Chondrocyte (in vitro differentiated cells): ENCODE measurements at regions not wholly inside any gene's neighbourhood (a gene's known extent, or its start where the extent isn't known, plus 50 kb on each side); places are given as distances from the start of the nearest gene placed in this dataset.

ENCODE experiments used
- DNase-seq: peaks from one replicate; pipeline ENCODE4 v3.0.0; 2021; ENCODE audit warnings: mixed read lengths, low spot score
- H3K27ac Mint-ChIP-seq: one replicate; pipeline ENCODE4 v1.8.0; 2021; ENCODE audit warnings: mild to moderate bottlenecking, moderate library complexity, mixed read lengths; ENCODE audit not compliant: unreplicated experiment
- H3K27me3 Mint-ChIP-seq: 2 replicates; pipeline ENCODE4 v1.8.0; 2021; ENCODE audit warnings: low read depth, mixed read lengths
- H3K36me3 Mint-ChIP-seq: 2 replicates; pipeline ENCODE4 v1.8.0; 2021; ENCODE audit warnings: low read depth, mixed read lengths
- H3K4me1 Mint-ChIP-seq: 2 replicates; pipeline ENCODE4 v1.8.0; 2021; ENCODE audit warnings: low read depth, mild to moderate bottlenecking, mixed read lengths
- H3K4me3 Mint-ChIP-seq: one replicate; pipeline ENCODE4 v1.8.0; 2021; ENCODE audit warnings: mild to moderate bottlenecking, moderate library complexity, mixed read lengths; ENCODE audit not compliant: unreplicated experiment
- H3K9me3 Mint-ChIP-seq: 2 replicates; pipeline ENCODE4 v1.8.0; 2021; ENCODE audit warnings: low read depth, mixed read lengths
- TF ChIP-seq, protein P1 (sequence below): fragments of 200-600 bp; sonication (generic); IDR thresholded peaks from 2 replicates; pipeline ENCODE4 v1.5.0; 2021; ENCODE audit warnings: antibody characterized with exemption, mild to moderate bottlenecking, moderate library complexity

DNA sequence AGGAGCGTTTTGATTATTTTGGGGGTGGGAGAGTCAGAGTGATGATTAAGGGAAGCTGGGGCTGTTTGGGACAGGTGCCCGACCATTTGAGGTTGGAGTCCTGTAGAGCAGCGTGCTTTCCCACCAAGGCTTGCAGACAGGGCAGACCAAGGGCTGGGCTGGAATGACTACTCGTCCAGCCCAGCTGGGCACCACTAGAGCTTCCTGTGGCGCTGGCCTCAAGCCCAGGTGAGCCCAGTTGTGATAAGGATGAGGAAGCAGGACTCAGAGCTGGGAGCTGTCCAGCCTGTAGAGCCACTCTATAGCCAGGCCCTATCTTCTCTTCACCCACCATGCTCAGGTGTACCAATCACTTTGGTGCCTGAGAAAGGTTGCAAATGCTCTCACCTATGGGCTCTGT is 75.8 kb upstream of the ACAN start:
- Mint-ChIP-seq H3K4me1 (no peaks in the 10 kb centered on the region), H3K27ac (no peak overlapping the region), H3K36me3 (peaks cover 2% of the 10 kb centered on the region), H3K27me3 (peaks cover 6% of the 10 kb centered on the region), H3K9me3 (peaks cover 8% of the 10 kb centered on the region), H3K4me3 (no peak overlapping the region)
- TF ChIP-seq, protein P1, sequence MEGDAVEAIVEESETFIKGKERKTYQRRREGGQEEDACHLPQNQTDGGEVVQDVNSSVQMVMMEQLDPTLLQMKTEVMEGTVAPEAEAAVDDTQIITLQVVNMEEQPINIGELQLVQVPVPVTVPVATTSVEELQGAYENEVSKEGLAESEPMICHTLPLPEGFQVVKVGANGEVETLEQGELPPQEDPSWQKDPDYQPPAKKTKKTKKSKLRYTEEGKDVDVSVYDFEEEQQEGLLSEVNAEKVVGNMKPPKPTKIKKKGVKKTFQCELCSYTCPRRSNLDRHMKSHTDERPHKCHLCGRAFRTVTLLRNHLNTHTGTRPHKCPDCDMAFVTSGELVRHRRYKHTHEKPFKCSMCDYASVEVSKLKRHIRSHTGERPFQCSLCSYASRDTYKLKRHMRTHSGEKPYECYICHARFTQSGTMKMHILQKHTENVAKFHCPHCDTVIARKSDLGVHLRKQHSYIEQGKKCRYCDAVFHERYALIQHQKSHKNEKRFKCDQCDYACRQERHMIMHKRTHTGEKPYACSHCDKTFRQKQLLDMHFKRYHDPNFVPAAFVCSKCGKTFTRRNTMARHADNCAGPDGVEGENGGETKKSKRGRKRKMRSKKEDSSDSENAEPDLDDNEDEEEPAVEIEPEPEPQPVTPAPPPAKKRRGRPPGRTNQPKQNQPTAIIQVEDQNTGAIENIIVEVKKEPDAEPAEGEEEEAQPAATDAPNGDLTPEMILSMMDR = no peak
- no peak for DNase-seq

DNA sequence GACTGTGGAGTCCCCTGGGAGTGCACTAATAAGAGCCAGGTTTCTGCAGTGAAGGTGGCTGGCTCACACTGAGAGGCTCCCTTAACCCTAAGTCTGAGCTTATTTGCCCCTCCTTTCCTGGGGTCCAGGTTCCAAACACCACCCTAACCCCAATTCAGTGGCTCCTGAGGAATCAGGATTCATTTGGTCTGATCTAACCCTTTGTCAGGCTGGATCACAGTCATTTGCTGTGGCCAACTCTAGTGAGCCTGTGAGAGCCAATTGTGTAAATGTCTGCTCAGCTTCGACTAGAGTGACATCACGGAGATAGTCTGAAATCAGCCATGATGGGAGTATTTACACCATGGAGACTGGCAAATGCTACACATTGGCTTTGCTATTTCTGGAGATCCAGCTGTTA is 73.7 kb upstream of the ACAN start:
- Mint-ChIP-seq H3K27me3 (peaks cover 6% of the 10 kb centered on the region), H3K4me3 (no peak overlapping the region), H3K9me3 (no peaks in the 10 kb centered on the region), H3K36me3 (peaks cover 5% of the 10 kb centered on the region), H3K4me1 (no peaks in the 10 kb centered on the region), H3K27ac (no peak overlapping the region)
- no peak for DNase-seq
- TF ChIP-seq, protein P1 = no peak

DNA sequence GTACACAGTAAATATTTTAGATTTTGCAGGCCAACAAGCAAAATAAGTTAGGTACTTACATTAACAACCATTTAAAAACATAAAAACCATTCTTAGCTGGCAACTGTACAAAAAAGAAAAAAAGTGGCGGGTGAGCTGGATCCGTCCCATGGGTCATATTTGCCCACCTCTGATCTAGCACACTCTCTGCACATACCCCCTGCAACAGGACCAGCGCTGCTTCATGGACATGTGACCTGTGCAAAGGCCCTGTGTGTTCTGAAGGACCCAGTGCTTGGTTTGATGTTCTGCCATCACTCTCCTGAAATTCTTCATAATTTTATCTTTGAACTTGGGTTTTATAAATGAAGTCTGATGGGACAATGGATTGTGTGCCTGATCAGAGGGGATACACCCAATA is 72.5 kb upstream of the ACAN start:
- H3K27ac Mint-ChIP-seq = no peak overlapping the region
- no peak for DNase-seq
- TF ChIP-seq, protein P1 = no peak
- H3K4me3 Mint-ChIP-seq = no peak overlapping the region
- H3K36me3 Mint-ChIP-seq = peaks cover 5% of the 10 kb centered on the region
- H3K9me3 Mint-ChIP-seq = no peaks in the 10 kb centered on the region
- peaks cover 6% of the 10 kb centered on the region for H3K27me3 Mint-ChIP-seq
- H3K4me1 Mint-ChIP-seq = no peaks in the 10 kb centered on the region

DNA sequence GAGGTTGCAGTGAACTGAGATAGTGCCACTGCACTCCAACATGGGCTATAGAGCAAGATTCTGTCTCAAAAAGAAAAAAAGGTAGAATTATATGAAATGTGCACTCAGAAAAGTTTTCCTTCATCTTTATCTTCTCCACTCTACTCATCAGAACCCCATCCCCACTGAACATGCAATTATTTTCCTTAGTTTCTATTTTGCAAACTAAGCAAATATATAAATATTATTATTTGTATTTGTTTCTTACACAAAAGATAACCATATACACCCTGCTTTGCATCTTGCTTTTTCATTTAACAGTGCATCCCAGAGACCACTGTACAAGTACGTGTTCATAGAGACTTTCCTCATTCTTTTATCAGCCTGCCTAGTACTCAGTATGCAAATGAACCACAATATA is 68.0 kb upstream of the ACAN start:
- Mint-ChIP-seq H3K4me3 (no peak overlapping the region), H3K27ac (no peak overlapping the region), H3K4me1 (peaks cover 20% of the 10 kb centered on the region), H3K36me3 (peaks cover 6% of the 10 kb centered on the region), H3K9me3 (peaks cover 3% of the 10 kb centered on the region), H3K27me3 (no peaks in the 10 kb centered on the region)
- TF ChIP-seq, protein P1 = no peak
- no peak for DNase-seq

DNA sequence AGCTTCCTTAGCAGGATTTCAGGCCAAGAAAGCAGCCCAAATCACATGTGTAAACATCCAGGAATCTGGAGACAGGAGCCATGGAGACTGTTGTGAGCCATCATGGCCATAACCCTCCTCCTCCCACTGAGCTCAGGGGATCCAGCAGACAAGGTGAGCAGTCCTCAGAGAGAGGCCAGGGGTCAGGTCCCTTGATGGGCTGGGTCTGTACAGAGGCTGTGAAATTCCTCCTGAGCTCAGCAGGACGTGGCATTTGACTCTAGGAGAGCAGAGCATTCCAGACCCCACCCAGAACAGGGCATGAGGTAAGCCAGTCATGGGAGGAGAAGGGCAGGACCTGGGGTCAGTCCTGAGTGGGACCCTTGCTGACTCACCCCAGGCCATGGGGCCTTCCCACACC is 67.0 kb upstream of the ACAN start:
- H3K27ac Mint-ChIP-seq = no peak overlapping the region
- H3K36me3 Mint-ChIP-seq = peaks cover 6% of the 10 kb centered on the region
- H3K4me3 Mint-ChIP-seq = no peak overlapping the region
- peaks cover 3% of the 10 kb centered on the region for H3K9me3 Mint-ChIP-seq
- DNase-seq = no peak
- no peaks in the 10 kb centered on the region for H3K27me3 Mint-ChIP-seq
- TF ChIP-seq, protein P1 = no peak
- peaks cover 20% of the 10 kb centered on the region for H3K4me1 Mint-ChIP-seq
